ENCODE measurements at regions not wholly inside any gene's neighbourhood (a gene's known extent, or its start where the extent isn't known, plus 50 kb on each side); places are given as distances from the start of the nearest gene placed in this dataset.
"Not testable (repeated sequence)": the region's sequence is repeated elsewhere in the genome, so short reads cannot be mapped to it uniquely, and the experiment has no call there.

DNA sequence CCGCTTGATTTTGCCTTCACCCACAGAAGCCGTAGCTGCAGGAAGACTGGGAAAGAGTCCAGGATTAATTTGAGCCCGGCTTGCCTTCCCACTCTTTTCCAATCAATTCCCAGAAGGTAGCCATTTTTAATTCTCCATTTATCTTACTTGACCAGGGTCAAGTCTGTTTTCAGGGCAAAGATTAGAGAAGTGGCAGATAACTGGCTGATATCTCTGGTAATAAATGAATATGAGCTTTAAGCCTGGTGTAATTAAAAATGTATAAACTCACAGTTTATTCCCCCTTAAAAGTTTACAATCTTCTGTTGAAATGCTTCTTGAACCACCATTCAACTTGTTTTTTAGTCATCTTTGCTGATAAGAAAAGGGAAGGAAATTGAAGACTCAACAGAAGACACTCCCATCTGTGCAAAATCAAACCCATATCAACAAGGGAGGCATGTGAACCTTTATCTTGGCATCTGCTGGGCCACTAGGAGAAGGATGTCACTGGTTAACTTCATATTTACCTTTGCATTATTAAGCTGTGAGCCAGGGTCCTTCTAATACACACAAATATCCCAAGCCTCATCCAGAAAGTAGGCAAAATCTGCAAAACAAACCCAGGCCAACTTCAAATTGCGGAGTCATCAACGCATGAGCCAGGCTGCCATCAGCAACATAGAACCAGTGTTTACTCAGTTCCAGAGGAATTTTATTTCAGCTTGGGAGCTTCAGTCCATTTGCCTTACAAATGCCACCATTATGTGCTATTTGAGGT lies 314.6 kb upstream of the MAF start:
- DNase-seq: no peak

- DNase-seq: no peak
Observed at GRCh38 chr16:79912592-79913310, 312.2 kb upstream of the MAF start.

DNA sequence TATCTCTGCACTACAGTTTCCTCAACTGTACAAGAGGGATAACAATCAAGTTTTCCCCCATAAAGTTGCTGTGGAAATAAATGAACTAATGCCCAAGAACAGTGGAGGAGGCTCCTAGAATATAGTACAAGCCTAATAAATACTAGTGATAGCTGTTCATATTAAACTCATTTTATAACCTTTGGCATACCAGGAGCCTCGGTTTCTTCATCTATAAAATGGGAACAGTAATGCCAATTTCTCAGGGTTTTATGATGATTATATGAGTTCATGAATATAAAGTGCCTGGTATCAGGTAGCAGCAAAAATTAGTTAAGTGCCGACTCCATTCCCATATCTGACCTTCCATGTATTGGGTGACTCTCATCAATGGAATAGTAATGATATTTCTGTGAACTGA lies 311.1 kb upstream of the MAF start:
- no peak for DNase-seq

GRCh38 chr16:79909571-79909970 lies 309.0 kb upstream of the MAF start:
- DNase-seq: no peak

- no peak for DNase-seq
Observed at GRCh38 chr16:79903471-79903870, 302.9 kb upstream of the MAF start.

DNA sequence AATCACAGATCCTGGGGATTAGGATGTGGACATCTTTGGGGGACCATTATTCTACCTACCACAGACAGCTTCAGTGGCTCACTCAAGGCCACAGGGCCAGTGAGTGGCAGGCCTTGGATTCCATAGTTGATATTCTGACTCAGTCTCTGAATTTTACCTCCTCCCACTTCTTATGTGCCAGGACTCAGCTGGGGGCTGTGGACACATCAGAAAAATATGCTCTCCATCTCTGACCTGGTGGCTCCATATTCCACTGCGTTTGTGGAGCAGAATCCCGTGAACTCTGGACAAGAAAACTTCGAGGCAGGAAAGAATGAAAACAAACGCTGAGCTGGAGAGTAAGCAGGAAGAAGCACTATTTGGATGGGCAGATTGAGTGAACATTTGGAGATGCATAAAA lies 301.8 kb upstream of the MAF start:
- no peak for DNase-seq

- no peak for DNase-seq
Observed at GRCh38 chr16:79901522-79901921, 301.0 kb upstream of the MAF start.

GRCh38 chr16:79899716-79900115 lies 299.2 kb upstream of the MAF start:
- no peak for DNase-seq

- DNase-seq: no peak
Observed at GRCh38 chr16:79899316-79899715, 298.8 kb upstream of the MAF start.

- no peak for DNase-seq
Observed at GRCh38 chr16:79898703-79899102, 298.2 kb upstream of the MAF start.

DNA sequence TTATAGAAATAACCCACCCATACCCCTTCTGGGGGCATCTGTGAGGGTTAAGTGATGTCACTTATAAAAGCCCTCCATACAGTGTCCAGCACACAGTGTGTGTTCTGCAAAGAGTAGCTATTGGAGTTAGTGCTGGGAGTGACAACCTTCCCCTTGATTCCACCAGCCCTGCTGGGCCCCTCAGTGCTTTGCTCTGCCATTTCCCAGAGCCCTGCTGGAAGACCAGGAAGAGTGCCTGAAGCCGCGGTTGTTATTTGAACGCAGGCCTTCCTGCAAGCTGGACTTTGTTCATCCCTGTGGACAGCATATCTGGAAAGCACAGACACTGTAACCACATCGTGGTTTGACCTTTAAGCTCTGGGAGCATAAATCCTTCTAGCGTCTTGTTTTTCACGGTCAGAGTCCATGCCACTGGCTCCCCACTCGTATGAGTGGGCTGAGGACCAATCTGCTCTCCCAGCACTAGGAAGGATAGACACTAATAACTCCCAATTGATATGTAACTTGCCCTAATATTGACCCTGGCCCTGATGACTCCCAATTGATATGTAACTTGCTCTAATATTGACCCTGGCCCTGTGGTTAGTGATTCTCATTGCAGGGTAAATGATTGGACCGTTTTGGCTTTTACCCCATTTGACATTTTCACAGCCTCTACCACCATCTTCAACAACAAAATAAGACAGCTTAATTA lies 297.1 kb upstream of the MAF start:
- no peak for DNase-seq

- no peak for DNase-seq
Observed at GRCh38 chr16:79897104-79897452, 296.5 kb upstream of the MAF start.

- DNase-seq: no peak
Observed at GRCh38 chr16:79895917-79896203, 295.3 kb upstream of the MAF start.

DNA sequence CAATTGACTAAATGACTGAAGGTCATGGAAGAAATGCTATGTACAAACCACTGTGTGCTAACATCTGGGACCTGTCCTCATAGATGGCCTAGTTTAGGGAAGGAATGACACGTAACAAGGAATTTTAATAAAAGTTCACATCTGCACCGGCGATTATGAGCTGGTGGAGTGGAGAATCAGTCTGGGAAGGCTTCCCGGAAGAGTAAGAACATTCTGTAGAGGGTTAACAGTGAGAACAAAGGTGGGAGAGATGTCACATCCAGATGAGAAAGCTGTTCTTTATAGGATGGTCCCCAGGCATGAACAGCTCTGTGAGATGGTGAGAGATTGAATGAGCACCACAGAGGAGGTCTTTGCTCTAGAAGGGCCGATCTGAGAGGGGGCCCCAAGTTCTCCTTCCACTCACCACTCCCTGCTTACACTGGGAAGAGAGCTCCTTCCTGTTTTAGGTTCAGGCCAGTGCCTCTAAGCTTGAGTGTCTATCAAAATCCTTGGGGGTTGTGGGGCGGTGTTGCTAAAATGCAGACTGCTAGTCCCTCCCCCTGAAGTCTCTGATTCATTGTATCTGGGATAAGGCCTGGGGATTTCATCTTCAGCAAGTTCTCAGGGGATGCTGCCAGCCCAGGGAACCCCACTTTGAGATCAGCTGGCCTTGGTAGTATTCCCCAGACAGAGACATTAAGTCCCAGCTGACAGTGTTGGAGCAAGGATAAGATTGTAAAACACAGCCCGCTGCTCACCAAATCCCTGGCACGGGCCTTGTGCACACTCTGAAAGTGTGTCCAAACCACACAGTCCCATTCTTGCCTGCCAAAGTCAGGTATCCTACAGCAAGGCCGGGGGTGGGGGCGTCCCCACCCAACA lies 294.7 kb upstream of the MAF start:
- DNase-seq: no peak

DNA sequence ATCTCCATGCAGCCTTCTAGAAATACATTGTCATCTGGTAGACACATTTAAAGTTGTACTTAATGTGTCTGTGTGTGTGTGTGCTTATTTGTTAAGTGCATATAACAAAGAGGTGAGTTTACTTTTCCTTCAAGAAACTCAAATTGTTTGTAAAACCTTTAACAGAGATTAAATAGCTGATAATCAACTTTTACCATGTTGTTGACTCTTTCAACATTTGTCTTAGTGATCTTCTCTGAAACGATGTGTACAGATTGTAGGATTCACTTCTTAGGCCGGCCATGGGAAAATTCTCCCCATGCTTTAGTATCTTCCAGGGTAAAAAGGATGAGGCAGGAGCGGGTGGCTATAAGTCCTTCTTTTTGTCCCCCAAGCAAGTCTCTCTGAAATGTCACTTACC lies 292.9 kb upstream of the MAF start:
- no peak for DNase-seq

DNA sequence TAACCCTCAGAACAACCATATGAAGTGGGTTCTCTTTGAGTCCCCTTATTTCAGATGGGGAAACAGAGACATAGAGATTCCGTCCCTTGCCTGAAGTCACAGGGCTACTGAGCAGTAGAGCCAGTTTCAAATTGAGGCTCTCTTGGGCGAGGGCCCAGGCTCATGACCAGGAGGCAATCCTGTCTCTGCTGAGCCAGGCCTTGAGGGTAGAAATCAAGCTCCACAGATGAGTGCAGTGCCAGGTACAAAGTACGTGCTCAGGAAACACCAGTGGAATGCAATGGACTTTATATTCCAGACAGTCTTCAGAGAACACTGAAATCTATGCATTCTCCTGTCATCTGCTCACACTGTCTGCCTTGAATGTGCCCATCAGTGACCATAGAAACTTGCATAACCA lies 291.7 kb upstream of the MAF start:
- no peak for DNase-seq

- DNase-seq: no peak
Observed at GRCh38 chr16:79891458-79891857, 290.9 kb upstream of the MAF start.

DNA sequence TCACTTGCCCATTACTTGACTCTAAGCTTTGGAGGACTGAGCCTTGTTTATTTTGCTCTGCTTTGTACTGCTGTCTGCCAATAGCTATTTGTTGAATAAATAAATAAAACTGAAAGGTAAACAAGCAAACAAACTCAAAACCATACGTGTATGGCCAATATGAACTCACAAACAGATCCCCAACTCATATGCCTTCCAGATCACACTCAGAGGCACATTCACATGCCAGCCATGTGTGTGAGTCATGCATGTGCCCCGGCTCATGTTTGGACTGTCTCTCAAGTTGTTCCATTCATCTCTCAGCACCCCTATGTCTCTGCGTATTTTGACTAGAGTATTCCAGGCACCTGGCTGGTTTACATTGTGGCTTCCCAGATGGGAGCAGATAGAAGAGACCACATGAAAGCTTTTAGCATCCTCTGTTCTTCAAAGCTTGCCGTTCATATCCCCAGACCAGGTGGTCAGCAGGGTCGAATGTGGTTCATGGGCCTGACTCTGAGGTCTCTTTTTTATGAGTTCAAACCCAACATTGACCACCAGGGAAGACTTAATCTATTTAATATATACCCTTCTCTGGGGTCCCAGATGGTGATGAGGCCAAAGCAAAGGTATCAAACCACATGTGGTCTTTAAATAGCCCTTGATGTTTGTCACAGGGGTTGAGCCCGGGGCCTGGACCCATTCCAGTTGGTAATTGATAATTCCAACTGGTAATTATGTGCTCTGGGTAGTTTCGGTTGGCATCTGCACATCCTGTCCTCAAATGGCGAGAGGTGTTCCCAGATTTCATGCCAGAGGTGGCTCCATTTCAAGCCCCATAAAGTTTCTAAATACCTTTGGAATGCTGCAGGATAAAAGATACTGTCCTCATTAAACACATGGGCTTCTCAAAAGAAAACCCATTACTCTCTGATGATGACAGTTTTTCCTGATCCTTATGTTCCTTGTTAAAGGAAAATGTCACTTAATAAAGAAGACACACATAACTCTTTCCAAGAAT lies 287.3 kb upstream of the MAF start:
- DNase-seq: no peak

DNA sequence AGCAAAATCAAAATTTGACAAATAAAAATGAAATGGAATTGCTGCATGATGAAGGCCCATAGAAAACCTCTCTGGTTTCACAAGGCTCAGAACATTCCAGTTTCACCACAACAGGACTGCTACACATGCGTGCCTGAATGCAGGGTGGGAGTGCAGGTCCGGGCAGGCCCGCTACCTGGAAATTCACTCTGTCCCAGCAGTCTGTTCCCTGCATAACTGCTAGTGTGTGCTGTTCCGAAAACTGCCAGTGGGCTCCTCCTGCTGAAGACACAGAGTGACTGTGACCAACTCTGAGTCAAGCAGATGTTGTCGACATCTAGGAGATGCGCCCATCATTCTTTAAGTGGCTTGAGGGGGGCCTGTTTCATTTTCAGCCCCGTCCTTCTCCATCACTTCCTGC lies 284.8 kb upstream of the MAF start:
- DNase-seq: no peak

DNA sequence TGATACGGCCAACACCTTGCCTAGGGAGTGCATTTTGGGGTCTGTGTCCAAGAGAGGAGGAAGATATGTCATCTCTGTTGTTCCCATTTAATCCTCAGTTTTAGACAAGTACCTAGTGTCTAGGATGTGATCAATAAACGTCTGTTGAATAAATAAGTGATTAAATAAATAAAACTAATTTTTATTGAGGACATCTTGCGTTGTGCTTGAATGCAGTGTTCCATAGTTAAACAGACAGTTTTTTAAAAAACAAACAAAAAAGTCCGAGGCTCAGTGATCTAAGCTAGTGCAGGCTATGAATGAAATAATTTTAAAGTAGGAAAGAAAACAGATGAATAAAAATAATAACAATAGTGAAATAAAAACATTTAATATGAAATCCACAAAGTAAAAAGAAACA lies 283.0 kb upstream of the MAF start:
- no peak for DNase-seq

DNA sequence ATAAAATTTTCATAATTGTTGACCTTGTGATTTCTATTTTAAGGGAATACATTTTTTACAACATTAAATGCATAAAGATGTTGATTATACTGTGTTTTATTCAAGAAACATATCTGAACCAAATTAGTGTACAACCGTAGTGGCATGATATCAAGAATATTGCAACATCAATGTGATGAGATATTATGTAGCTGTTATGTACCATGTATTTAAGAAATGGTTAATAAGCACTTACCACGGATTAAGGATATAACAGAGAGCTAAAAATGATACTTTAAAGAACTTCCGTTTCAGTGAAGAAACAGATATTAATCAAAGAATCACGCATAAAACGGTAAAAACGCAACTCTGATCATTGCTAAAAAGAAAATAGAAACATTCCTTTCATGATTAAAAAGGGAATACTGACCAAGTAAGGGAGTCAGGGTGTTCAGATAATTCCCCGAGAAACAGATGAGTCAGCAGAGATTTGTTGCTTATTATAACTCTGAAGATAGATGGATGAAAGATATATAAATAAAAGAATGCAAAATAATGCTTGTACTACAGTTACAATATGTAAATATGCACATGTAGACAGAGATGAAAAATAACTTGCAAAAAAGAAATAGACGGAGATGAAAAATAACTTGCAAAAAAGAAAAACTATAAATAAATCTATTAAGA lies 281.9 kb upstream of the MAF start:
- no peak for DNase-seq

DNA sequence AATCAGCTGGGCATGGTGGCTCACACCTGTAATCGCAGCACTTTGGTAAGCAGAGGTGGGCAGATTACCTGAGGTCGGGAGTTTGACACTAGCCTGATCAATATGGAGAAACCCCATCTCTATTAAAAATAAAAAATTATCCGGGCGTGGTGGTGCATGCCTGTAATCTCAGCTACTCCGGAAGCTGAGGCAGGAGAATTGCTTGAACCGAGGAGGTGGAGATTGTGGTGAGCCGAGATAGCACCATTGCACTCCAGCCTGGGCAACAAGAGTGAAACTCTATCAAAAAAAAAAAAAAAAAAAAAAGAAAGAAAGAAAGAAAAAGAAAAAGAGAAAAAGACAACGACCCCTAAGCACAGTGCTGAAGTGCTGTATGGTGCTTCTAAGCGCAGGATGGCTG lies 280.6 kb upstream of the MAF start:
- not testable (repeated sequence) for DNase-seq
